OCI-LY7 (cell line): ENCODE measurements at regions not wholly inside any gene's neighbourhood (a gene's known extent, or its start where the extent isn't known, plus 50 kb on each side); places are given as distances from the start of the nearest gene placed in this dataset.

Source experiments
- CTCF ChIP-seq: fragments of 200-600 bp; sonication (generic); conservative IDR thresholded peaks from 2 replicates; pipeline ENCODE4 v1.5.1; 2014; ENCODE audit warnings: mild to moderate bottlenecking, antibody characterized with exemption, low read length, moderate library complexity, mixed read lengths
- EZH2phosphoT487 ChIP-seq: fragments of 200-600 bp; sonication (generic); IDR thresholded peaks from 2 replicates; pipeline ENCODE4 v1.6.1; 2018; ENCODE audit warnings: low read depth, borderline replicate concordance, mild to moderate bottlenecking, mixed run types, antibody characterized with exemption, low read length, moderate library complexity, mixed read lengths

- TF ChIP-seq CTCF = no peak
- TF ChIP-seq EZH2phosphoT487 = no peak
Observed at GRCh38 chr21:21816778-21817177, 818.6 kb downstream of the NCAM2 start.
